GM23338 (cell line): ENCODE measurements at regions not wholly inside any gene's neighbourhood (a gene's known extent, or its start where the extent isn't known, plus 50 kb on each side); places are given as distances from the start of the nearest gene placed in this dataset.

Source experiments
- ATAC-seq: fragments of 200-7000 bp; cut with Tn5 transposase; 3 replicates; pipeline ENCODE4 v1.9.1; 2020
- DNase-seq: peaks from one replicate; pipeline ENCODE4 v3.0.0-alpha.2; 2015; ENCODE audit warnings: low spot score
- H2AFZ ChIP-seq: fragments of 200-600 bp; sonication (generic); 2 replicates; pipeline ENCODE4 v1.8.0; 2016; ENCODE audit warnings: antibody characterized with exemption, mild to moderate bottlenecking, moderate library complexity
- H3F3A ChIP-seq: fragments of 200-600 bp; sonication (generic); replicated peaks from 2 replicates; pipeline ENCODE4 v1.8.0; 2017; ENCODE audit warnings: antibody characterized with exemption, mixed run types, low read depth
- H3K27ac ChIP-seq: fragments of 200-600 bp; sonication (generic); 2 replicates; pipeline ENCODE4 v1.6.1; 2016; ENCODE audit warnings: low read depth
- H3K27me3 ChIP-seq: fragments of 200-600 bp; sonication (generic); 2 replicates; pipeline ENCODE4 v1.8.0; 2016; ENCODE audit warnings: mild to moderate bottlenecking, mixed run types, moderate library complexity; ENCODE audit not compliant: insufficient read depth
- H3K36me3 ChIP-seq: fragments of 200-600 bp; sonication (generic); 2 replicates; pipeline ENCODE4 v1.8.0; 2016; ENCODE audit warnings: mild to moderate bottlenecking; ENCODE audit not compliant: insufficient read depth
- H3K4me1 ChIP-seq: fragments of 200-600 bp; sonication (generic); 2 replicates; pipeline ENCODE4 v1.8.0; 2016; ENCODE audit warnings: mild to moderate bottlenecking, moderate library complexity; ENCODE audit not compliant: insufficient read depth
- H3K4me2 ChIP-seq: fragments of 200-600 bp; sonication (generic); 2 replicates; pipeline ENCODE4 v1.7.1; 2017; ENCODE audit warnings: mixed run types
- H3K4me3 ChIP-seq: fragments of 200-600 bp; sonication (generic); 2 replicates; pipeline ENCODE4 v1.6.1; 2016; ENCODE audit warnings: mixed run types
- H3K79me2 ChIP-seq: fragments of 200-600 bp; sonication (generic); replicated peaks from 2 replicates; pipeline ENCODE4 v1.8.0; 2017; ENCODE audit warnings: mild to moderate bottlenecking; ENCODE audit not compliant: insufficient read depth
- H3K9me2 ChIP-seq: fragments of 200-600 bp; sonication (generic); 2 replicates; pipeline ENCODE4 v1.8.0; 2017; ENCODE audit not compliant: insufficient read depth
- H4K20me1 ChIP-seq: fragments of 200-600 bp; sonication (generic); replicated peaks from 2 replicates; pipeline ENCODE4 v1.8.0; 2017; ENCODE audit warnings: mild to moderate bottlenecking; ENCODE audit not compliant: insufficient read depth
- H3K27ac Mint-ChIP-seq: 2 replicates; pipeline ENCODE4 v1.8.0; 2020; ENCODE audit warnings: inconsistent platforms, mild to moderate bottlenecking, moderate library complexity, mixed read lengths
- H3K27me3 Mint-ChIP-seq: 3 replicates; pipeline ENCODE4 v1.8.0; 2022; ENCODE audit warnings: low read depth, mild to moderate bottlenecking, moderate library complexity, mixed read lengths, inconsistent platforms; ENCODE audit not compliant: insufficient read depth, poor library complexity
- H3K36me3 Mint-ChIP-seq: 3 replicates; pipeline ENCODE4 v1.8.0; 2021; ENCODE audit warnings: low read depth, mild to moderate bottlenecking, inconsistent platforms, moderate library complexity, mixed read lengths
- H3K4me1 Mint-ChIP-seq: 3 replicates; pipeline ENCODE4 v1.8.0; 2020; ENCODE audit warnings: mild to moderate bottlenecking, inconsistent platforms, mixed read lengths
- H3K4me3 Mint-ChIP-seq: 3 replicates; pipeline ENCODE4 v1.8.0; 2021; ENCODE audit warnings: moderate library complexity, mild to moderate bottlenecking, inconsistent platforms, mixed read lengths
- H3K9me3 Mint-ChIP-seq: 3 replicates; pipeline ENCODE4 v1.8.0; 2020; ENCODE audit warnings: moderate library complexity, mild to moderate bottlenecking, inconsistent platforms, mixed read lengths
- CREB1 ChIP-seq: fragments of 250-450 bp; sonication (Bioruptor Pico); IDR thresholded peaks from 2 replicates; pipeline ENCODE4 v1.5.0; 2020; ENCODE audit warnings: low read depth, mild to moderate bottlenecking, moderate library complexity
- EZH2 ChIP-seq: fragments of 200-600 bp; sonication (generic); IDR thresholded peaks from one replicate; pipeline ENCODE4 v1.8.0; 2017; ENCODE audit warnings: antibody characterized with exemption, mild to moderate bottlenecking, low read depth; ENCODE audit not compliant: unreplicated experiment
- EZH2phosphoT487 ChIP-seq: fragments of 200-600 bp; sonication (generic); IDR thresholded peaks from one replicate; pipeline ENCODE4 v1.8.1; 2018; ENCODE audit warnings: antibody characterized with exemption; ENCODE audit not compliant: unreplicated experiment
- JUNB ChIP-seq: IDR thresholded peaks from one replicate; pipeline ENCODE4 v1.6.1; 2016; ENCODE audit warnings: antibody characterized with exemption; ENCODE audit not compliant: unreplicated experiment
- NANOG ChIP-seq: IDR thresholded peaks from 2 replicates; pipeline ENCODE4 v1.6.1; 2016; ENCODE audit warnings: antibody characterized with exemption, borderline replicate concordance
- POLR2AphosphoS5 ChIP-seq: IDR thresholded peaks from 2 replicates; pipeline ENCODE4 v1.6.1; 2016; ENCODE audit warnings: antibody characterized with exemption, low read depth
- STAT1 ChIP-seq: IDR thresholded peaks from one replicate; pipeline ENCODE4 v1.6.1; 2016; ENCODE audit warnings: antibody characterized with exemption; ENCODE audit not compliant: unreplicated experiment
- ZNF114 ChIP-seq: fragments of 250-450 bp; sonication (Bioruptor Pico); IDR thresholded peaks from 2 replicates; pipeline ENCODE4 v1.5.0; 2020; ENCODE audit warnings: mild to moderate bottlenecking, moderate library complexity
- ZNF331 ChIP-seq: fragments of 250-450 bp; sonication (Bioruptor Pico); IDR thresholded peaks from 2 replicates; pipeline ENCODE4 v1.5.0; 2020; ENCODE audit warnings: low read depth, mild to moderate bottlenecking, moderate library complexity
- TF ChIP-seq, protein P1 (sequence below): IDR thresholded peaks from 2 replicates; pipeline ENCODE4 v1.6.1; 2016; ENCODE audit warnings: antibody characterized with exemption
- TF ChIP-seq, protein P2 (sequence below): IDR thresholded peaks from one replicate; pipeline ENCODE4 v1.6.1; 2018; ENCODE audit warnings: antibody characterized with exemption; ENCODE audit not compliant: unreplicated experiment
- TF ChIP-seq, protein P3 (sequence below): fragments of 250-450 bp; sonication (Bioruptor Pico); IDR thresholded peaks from 2 replicates; pipeline ENCODE4 v1.5.0; 2020; ENCODE audit warnings: mild to moderate bottlenecking, moderate library complexity
- TF ChIP-seq, protein P4 (sequence below), 2 experiments: fragments of 200-600 bp in 1 of 2; sonication (generic) in 1 of 2; conservative IDR thresholded peaks; 2 replicates each; pipeline versions ENCODE4 v1.5.1 to v1.6.1; 2016 to 2017; ENCODE audit warnings: antibody characterized with exemption in 2 of 2, low read depth in 2 of 2, mild to moderate bottlenecking in 2 of 2, moderate library complexity in 1 of 2

DNA sequence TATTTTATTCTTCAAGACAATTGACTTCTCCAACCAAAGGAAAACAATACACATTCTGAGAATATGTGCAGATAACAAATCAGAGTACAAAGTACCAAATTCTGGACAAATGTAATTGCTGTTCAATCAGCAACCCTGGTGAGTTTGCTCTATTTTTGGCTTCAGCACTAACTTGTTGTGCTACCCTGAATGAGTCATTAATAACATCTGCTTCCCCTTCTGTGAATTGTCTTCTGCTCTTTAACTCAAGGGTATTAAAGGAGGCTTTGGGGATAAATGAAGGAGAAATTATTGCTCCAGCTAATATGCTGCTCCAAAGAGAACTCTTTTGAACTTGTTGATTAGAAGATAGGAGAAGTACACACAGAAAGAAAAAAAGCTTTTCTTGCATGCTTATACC, 459.3 kb downstream of the HTR7 start:
- H3K79me2 ChIP-seq: no peaks in the 10 kb centered on the region
- no peak overlapping the region for H2AFZ ChIP-seq
- Mint-ChIP-seq H3K36me3 (no peaks in the 10 kb centered on the region), H3K27ac (no peak overlapping the region), H3K4me1 (peaks cover 13% of the 10 kb centered on the region), H3K9me3 (no peaks in the 10 kb centered on the region), H3K4me3 (no peak overlapping the region), H3K27me3 (no peaks in the 10 kb centered on the region)
- no peak overlapping the region for H3K4me3 ChIP-seq
- no peak overlapping the region for H3K4me2 ChIP-seq
- H3K27ac ChIP-seq: no peak overlapping the region
- H3F3A ChIP-seq: no peaks in the 10 kb centered on the region
- H3K4me1 ChIP-seq: peaks cover 11% of the 10 kb centered on the region
- no peaks in the 10 kb centered on the region for H3K27me3 ChIP-seq
- ATAC-seq (no peak), DNase-seq (no peak)
- H3K36me3 ChIP-seq: no peaks in the 10 kb centered on the region; the same call in 1 of the 2 replicates
- TF ChIP-seq CREB1 (CRISPR knock-in tag): no peak
- TF ChIP-seq NANOG: no peak
- TF ChIP-seq, protein P1, sequence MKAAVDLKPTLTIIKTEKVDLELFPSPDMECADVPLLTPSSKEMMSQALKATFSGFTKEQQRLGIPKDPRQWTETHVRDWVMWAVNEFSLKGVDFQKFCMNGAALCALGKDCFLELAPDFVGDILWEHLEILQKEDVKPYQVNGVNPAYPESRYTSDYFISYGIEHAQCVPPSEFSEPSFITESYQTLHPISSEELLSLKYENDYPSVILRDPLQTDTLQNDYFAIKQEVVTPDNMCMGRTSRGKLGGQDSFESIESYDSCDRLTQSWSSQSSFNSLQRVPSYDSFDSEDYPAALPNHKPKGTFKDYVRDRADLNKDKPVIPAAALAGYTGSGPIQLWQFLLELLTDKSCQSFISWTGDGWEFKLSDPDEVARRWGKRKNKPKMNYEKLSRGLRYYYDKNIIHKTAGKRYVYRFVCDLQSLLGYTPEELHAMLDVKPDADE: no peak
- no peak for TF ChIP-seq POLR2AphosphoS5
- TF ChIP-seq, protein P2, sequence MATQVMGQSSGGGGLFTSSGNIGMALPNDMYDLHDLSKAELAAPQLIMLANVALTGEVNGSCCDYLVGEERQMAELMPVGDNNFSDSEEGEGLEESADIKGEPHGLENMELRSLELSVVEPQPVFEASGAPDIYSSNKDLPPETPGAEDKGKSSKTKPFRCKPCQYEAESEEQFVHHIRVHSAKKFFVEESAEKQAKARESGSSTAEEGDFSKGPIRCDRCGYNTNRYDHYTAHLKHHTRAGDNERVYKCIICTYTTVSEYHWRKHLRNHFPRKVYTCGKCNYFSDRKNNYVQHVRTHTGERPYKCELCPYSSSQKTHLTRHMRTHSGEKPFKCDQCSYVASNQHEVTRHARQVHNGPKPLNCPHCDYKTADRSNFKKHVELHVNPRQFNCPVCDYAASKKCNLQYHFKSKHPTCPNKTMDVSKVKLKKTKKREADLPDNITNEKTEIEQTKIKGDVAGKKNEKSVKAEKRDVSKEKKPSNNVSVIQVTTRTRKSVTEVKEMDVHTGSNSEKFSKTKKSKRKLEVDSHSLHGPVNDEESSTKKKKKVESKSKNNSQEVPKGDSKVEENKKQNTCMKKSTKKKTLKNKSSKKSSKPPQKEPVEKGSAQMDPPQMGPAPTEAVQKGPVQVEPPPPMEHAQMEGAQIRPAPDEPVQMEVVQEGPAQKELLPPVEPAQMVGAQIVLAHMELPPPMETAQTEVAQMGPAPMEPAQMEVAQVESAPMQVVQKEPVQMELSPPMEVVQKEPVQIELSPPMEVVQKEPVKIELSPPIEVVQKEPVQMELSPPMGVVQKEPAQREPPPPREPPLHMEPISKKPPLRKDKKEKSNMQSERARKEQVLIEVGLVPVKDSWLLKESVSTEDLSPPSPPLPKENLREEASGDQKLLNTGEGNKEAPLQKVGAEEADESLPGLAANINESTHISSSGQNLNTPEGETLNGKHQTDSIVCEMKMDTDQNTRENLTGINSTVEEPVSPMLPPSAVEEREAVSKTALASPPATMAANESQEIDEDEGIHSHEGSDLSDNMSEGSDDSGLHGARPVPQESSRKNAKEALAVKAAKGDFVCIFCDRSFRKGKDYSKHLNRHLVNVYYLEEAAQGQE: no peak
- no peak for TF ChIP-seq ZNF114 (CRISPR knock-in tag)
- TF ChIP-seq ZNF331 (CRISPR knock-in tag): no peak
- TF ChIP-seq JUNB: no peak
- TF ChIP-seq STAT1: no peak
- TF ChIP-seq EZH2phosphoT487: no peak
- no peak for TF ChIP-seq EZH2
- TF ChIP-seq, protein P3, sequence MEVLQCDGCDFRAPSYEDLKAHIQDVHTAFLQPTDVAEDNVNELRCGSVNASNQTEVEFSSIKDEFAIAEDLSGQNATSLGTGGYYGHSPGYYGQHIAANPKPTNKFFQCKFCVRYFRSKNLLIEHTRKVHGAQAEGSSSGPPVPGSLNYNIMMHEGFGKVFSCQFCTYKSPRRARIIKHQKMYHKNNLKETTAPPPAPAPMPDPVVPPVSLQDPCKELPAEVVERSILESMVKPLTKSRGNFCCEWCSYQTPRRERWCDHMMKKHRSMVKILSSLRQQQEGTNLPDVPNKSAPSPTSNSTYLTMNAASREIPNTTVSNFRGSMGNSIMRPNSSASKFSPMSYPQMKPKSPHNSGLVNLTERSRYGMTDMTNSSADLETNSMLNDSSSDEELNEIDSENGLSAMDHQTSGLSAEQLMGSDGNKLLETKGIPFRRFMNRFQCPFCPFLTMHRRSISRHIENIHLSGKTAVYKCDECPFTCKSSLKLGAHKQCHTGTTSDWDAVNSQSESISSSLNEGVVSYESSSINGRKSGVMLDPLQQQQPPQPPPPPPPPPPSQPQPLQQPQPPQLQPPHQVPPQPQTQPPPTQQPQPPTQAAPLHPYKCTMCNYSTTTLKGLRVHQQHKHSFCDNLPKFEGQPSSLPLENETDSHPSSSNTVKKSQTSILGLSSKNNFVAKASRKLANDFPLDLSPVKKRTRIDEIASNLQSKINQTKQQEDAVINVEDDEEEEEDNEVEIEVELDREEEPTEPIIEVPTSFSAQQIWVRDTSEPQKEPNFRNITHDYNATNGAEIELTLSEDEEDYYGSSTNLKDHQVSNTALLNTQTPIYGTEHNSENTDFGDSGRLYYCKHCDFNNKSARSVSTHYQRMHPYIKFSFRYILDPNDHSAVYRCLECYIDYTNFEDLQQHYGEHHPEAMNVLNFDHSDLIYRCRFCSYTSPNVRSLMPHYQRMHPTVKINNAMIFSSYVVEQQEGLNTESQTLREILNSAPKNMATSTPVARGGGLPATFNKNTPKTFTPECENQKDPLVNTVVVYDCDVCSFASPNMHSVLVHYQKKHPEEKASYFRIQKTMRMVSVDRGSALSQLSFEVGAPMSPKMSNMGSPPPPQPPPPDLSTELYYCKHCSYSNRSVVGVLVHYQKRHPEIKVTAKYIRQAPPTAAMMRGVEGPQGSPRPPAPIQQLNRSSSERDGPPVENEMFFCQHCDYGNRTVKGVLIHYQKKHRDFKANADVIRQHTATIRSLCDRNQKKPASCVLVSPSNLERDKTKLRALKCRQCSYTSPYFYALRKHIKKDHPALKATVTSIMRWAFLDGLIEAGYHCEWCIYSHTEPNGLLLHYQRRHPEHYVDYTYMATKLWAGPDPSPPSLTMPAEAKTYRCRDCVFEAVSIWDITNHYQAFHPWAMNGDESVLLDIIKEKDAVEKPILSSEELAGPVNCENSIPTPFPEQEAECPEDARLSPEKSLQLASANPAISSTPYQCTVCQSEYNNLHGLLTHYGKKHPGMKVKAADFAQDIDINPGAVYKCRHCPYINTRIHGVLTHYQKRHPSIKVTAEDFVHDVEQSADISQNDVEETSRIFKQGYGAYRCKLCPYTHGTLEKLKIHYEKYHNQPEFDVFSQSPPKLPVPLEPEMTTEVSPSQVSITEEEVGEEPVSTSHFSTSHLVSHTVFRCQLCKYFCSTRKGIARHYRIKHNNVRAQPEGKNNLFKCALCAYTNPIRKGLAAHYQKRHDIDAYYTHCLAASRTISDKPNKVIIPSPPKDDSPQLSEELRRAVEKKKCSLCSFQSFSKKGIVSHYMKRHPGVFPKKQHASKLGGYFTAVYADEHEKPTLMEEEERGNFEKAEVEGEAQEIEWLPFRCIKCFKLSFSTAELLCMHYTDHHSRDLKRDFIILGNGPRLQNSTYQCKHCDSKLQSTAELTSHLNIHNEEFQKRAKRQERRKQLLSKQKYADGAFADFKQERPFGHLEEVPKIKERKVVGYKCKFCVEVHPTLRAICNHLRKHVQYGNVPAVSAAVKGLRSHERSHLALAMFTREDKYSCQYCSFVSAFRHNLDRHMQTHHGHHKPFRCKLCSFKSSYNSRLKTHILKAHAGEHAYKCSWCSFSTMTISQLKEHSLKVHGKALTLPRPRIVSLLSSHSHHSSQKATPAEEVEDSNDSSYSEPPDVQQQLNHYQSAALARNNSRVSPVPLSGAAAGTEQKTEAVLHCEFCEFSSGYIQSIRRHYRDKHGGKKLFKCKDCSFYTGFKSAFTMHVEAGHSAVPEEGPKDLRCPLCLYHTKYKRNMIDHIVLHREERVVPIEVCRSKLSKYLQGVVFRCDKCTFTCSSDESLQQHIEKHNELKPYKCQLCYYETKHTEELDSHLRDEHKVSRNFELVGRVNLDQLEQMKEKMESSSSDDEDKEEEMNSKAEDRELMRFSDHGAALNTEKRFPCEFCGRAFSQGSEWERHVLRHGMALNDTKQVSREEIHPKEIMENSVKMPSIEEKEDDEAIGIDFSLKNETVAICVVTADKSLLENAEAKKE: no peak
- TF ChIP-seq, protein P4, sequence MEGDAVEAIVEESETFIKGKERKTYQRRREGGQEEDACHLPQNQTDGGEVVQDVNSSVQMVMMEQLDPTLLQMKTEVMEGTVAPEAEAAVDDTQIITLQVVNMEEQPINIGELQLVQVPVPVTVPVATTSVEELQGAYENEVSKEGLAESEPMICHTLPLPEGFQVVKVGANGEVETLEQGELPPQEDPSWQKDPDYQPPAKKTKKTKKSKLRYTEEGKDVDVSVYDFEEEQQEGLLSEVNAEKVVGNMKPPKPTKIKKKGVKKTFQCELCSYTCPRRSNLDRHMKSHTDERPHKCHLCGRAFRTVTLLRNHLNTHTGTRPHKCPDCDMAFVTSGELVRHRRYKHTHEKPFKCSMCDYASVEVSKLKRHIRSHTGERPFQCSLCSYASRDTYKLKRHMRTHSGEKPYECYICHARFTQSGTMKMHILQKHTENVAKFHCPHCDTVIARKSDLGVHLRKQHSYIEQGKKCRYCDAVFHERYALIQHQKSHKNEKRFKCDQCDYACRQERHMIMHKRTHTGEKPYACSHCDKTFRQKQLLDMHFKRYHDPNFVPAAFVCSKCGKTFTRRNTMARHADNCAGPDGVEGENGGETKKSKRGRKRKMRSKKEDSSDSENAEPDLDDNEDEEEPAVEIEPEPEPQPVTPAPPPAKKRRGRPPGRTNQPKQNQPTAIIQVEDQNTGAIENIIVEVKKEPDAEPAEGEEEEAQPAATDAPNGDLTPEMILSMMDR (conservative IDR thresholded peaks at IDR 0.05; ENCODE audit: low read depth in 2 of 2): no peak
- H3K9me2 ChIP-seq: no peaks in the 10 kb centered on the region
- H4K20me1 ChIP-seq: no peaks in the 10 kb centered on the region
